Testis (tissue), 2 donors: ENCODE measurements at regions not wholly inside any gene's neighbourhood (a gene's known extent, or its start where the extent isn't known, plus 50 kb on each side); places are given as distances from the start of the nearest gene placed in this dataset.
A peak's percentile ranks its signal among the peaks of the same experiment; 100 is the strongest.

Source experiments
- DNase-seq: peaks from one replicate; pipeline ENCODE4 v3.0.0-alpha.2; 2019
- H3K27ac ChIP-seq, 2 donors: fragments of 200-600 bp; sonication (generic); one replicate each; pipeline ENCODE4 v1.5.1; 2019
- H3K27me3 ChIP-seq: fragments of 200-600 bp; sonication (generic); one replicate; pipeline ENCODE4 v1.5.1; 2019
- H3K36me3 ChIP-seq: fragments of 200-600 bp; sonication (generic); one replicate; pipeline ENCODE4 v1.5.1; 2017; ENCODE audit warnings: low read depth; ENCODE audit errors: missing control alignments
- H3K4me1 ChIP-seq: fragments of 200-600 bp; sonication (generic); one replicate; pipeline ENCODE4 v1.5.1; 2019
- H3K4me3 ChIP-seq, 2 donors: fragments of 200-600 bp; sonication (generic); one replicate each; pipeline ENCODE4 v1.5.1; 2017 to 2019
- H3K9me3 ChIP-seq: fragments of 200-600 bp; sonication (generic); one replicate; pipeline ENCODE4 v1.5.1; 2017
- POLR2A ChIP-seq: fragments of 450-650 bp; IDR thresholded peaks from one replicate; pipeline ENCODE4 v1.6.1; 2017; ENCODE audit warnings: antibody characterized with exemption, mild to moderate bottlenecking, moderate library complexity
- WGBS, 2 donors: methylation state at CpG; one replicate each; pipeline ENCODE4 v1.1.5; 2018; 5-methylcytosine and 5-hydroxymethylcytosine counted together
- intact Hi-C: fragments of 100-400 bp; cut with DNase I; formaldehyde crosslinking; loops from one replicate; pipeline ENCODE4 v1.15.1; 2023; ENCODE audit warnings: low total_unique reads
- TF ChIP-seq, protein P1 (sequence below), 3 experiments: fragments of 450-650 bp in 2 of 3; fragments of 200-600 bp in 1 of 3; sonication (generic) in 1 of 3; IDR thresholded peaks; one replicate each; pipeline ENCODE4 v1.5.1; 2016 to 2019; ENCODE audit warnings: antibody characterized with exemption in 3 of 3, mild to moderate bottlenecking in 2 of 3, moderate library complexity in 1 of 3

DNA sequence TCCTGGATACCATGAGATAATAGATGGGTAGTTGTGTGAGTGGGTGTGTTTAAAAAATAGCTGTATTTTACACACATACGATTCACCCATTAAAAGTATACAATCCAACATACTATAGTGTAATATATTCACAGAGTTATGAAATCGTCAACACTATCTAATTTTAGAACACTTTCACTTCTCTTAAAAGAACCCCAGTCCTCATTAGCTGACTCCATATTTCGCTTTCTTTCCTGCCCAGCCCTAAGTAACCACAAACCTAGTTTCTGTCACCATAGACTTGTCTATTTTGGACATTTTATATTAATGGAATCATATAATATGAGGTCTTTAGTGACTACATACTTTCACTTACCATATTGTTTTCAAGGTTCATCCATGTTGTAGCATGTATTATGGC lies 63.8 kb upstream of the S1PR3 start:
- no peak overlapping the region for H3K27ac ChIP-seq
- no peak for DNase-seq
- H3K36me3 ChIP-seq: no peaks in the 10 kb centered on the region
- H3K4me1 ChIP-seq: no peaks in the 10 kb centered on the region
- intact Hi-C loops: no loop called here
- WGBS, 2 donors: 76 to 78% methylated on average over 3 of the region's 3 CpGs
- H3K27me3 ChIP-seq: no peaks in the 10 kb centered on the region
- TF ChIP-seq, protein P1, sequence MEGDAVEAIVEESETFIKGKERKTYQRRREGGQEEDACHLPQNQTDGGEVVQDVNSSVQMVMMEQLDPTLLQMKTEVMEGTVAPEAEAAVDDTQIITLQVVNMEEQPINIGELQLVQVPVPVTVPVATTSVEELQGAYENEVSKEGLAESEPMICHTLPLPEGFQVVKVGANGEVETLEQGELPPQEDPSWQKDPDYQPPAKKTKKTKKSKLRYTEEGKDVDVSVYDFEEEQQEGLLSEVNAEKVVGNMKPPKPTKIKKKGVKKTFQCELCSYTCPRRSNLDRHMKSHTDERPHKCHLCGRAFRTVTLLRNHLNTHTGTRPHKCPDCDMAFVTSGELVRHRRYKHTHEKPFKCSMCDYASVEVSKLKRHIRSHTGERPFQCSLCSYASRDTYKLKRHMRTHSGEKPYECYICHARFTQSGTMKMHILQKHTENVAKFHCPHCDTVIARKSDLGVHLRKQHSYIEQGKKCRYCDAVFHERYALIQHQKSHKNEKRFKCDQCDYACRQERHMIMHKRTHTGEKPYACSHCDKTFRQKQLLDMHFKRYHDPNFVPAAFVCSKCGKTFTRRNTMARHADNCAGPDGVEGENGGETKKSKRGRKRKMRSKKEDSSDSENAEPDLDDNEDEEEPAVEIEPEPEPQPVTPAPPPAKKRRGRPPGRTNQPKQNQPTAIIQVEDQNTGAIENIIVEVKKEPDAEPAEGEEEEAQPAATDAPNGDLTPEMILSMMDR (IDR thresholded peaks at IDR 0.05): no peak
- no peak for TF ChIP-seq POLR2A
- no peaks in the 10 kb centered on the region for H3K9me3 ChIP-seq
- no peak overlapping the region for H3K4me3 ChIP-seq

DNA sequence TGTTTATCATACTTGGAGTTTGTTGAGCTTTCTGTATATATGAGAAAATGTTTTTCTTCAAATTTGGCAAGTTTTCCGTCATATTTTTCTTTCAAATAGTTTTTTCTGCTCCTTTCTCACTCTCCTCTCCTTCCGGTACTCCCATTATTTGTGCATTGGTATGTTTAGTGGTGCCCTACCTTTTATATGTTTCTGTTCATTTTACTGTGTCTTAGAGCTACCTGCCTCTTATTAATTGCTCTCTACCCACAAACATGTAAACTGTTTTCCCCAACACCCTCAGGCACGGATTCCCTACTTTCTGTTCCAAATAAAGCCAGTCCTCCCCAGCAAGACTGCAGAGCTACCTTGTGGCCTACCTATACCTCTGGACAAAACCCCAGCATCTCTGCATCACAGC lies 60.6 kb upstream of the S1PR3 start:
- H3K27me3 ChIP-seq: no peaks in the 10 kb centered on the region
- no peak overlapping the region for H3K27ac ChIP-seq
- WGBS, 2 donors: 81% methylated on average over 3 of the region's 3 CpGs
- intact Hi-C loops: no loop called here
- TF ChIP-seq POLR2A: no peak
- TF ChIP-seq, protein P1 (IDR thresholded peaks at IDR 0.05): no peak
- H3K9me3 ChIP-seq: no peaks in the 10 kb centered on the region
- no peaks in the 10 kb centered on the region for H3K4me1 ChIP-seq
- no peak for DNase-seq
- H3K36me3 ChIP-seq: no peaks in the 10 kb centered on the region
- no peak overlapping the region for H3K4me3 ChIP-seq

DNA sequence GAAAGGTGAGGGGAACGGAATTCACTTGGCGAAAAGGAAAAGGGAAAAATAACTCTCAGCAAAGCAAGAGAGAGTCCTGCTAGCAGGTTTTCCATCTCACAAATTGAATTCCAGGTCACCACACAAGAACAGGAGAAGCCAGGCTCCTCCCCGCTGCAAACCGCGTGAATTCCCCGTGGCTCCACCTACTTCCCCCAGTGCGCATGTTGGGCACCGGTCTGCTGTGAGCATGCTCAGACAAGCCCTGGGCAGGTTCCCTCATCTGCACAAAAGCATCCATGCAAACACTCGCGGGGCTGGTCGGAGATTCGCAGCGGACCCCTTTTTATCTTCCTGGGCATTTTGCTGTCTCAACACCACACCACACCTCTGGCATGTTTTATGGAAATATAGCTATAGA lies 58.5 kb upstream of the S1PR3 start:
- no peak for TF ChIP-seq POLR2A
- TF ChIP-seq, protein P1 (IDR thresholded peaks at IDR 0.05): no peak
- Histone ChIP-seq H3K27me3 (no peaks in the 10 kb centered on the region), H3K36me3 (no peaks in the 10 kb centered on the region), H3K4me3 (peak overlapping the region in 1 of 2 donors; percentile 27), H3K27ac (no peak overlapping the region), H3K4me1 (no peaks in the 10 kb centered on the region), H3K9me3 (no peaks in the 10 kb centered on the region)
- 63 to 74% methylated on average over 13 of the region's 13 CpGs for WGBS, 2 donors
- intact Hi-C loops: no loop called here
- DNase-seq: peak; percentile 71

DNA sequence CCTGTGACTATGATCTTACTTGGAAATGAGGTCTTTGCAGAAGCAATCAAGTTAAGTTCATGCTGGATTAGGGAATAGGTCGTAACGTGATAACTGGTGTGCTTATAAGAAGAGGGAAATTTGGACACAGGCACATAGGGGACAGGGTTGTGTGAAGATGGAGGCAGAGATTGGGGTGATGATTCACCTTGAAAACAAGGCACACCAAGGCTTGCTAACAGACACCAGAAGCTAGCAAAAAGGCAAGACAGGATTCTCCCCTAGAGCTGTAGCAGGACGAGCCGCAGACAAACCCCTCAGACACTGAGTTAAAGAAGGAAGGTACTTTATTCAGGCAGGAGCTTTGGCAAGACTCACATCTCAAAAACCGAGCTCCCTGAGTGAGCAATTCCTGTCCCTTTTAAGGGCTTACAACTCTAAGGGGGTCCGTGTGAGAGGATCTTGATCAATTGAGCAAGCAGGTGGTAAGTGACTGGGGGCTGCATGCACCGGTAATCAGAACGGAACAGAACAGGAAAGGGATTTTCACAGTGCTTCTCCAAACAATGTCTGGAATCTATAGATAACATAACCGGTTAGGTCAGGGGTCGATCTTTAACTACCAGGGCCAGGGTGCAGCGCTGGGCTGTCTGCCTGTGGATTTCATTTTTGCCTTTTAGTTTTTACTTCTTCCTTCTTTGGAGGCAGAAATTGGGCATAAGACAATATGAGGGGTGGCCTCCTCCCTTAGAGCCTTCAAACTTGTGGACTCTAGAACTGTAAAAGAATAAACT lies 57.5 kb upstream of the S1PR3 start:
- 74 to 80% methylated on average over 11 of the region's 11 CpGs for WGBS, 2 donors
- intact Hi-C loops: no loop called here
- TF ChIP-seq POLR2A: no peak
- TF ChIP-seq, protein P1 (IDR thresholded peaks at IDR 0.05): no peak

More for the DNA sequence above, 57.5 kb upstream of the S1PR3 start:
- Histone ChIP-seq H3K27ac (no peak overlapping the region), H3K4me1 (no peaks in the 10 kb centered on the region), H3K36me3 (no peaks in the 10 kb centered on the region), H3K4me3 (no peak overlapping the region), H3K27me3 (no peaks in the 10 kb centered on the region), H3K9me3 (no peaks in the 10 kb centered on the region)
- DNase-seq: no peak
